Cerebellar cortex (tissue), 1 donor: ENCODE measurements at regions not wholly inside any gene's neighbourhood (a gene's known extent, or its start where the extent isn't known, plus 50 kb on each side); places are given as distances from the start of the nearest gene placed in this dataset.

Source experiments
- DNase-seq: peaks from one replicate; pipeline ENCODE4 v3.0.0-alpha.2; 2015; ENCODE audit warnings: low spot score

DNA sequence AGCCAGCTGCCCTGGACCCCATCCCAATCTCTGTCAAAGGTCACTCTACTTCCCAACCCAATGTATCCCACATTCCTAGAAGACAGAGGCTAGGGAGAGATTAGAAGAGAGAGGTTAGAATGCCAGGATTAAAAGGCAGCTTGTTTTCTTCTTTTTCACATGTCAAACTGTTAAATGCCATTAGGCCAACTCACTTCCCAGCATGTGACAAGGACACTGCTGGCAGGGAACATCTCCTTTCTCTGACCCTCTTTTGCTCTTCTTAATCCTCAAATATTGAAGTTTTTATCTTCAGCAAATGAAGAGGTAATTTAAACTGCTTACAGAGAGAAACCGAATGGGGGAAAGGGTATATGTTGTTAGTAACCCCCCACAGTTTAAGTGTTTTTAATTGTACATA is 89.1 kb downstream of the BBS10 start:
- DNase-seq = no peak

DNA sequence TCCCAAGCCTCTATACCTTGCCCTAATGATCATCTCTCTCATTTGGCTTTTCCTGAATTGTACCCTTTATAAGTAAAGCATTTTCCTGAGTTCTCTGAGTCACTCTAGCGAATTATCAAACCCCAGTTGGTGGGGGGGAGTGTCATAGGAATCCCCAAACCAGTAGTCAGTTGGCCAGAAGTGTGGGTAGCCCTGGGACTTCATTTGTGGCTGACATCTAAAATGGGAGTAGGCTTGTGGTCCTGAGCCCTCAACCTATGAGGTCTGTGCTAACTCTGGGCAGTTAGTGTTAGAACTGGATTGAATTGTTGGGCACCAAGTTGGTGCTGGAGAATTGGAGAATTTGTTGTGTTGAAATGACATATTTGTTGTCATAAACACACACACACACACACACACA is 91.3 kb downstream of the BBS10 start:
- DNase-seq = no peak

DNA sequence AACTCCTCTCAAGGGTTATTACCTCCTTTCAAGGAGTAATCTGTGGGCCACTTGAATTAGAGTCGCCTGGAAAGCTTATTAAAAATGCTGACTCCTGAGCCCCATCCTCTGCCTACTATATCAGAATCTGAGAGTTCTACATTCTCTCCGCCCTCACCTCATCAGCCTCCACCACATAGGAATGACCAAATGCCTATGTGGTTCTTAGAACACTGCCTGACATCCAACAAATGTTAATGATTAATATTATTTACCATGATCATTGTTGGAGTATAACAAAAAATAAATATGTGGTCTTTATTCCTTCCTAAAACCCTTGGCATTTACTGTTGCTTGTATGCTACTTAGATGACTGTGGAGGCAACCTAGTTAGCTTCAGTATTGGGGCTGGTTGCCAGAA is 91.9 kb downstream of the BBS10 start:
- no peak for DNase-seq

DNA sequence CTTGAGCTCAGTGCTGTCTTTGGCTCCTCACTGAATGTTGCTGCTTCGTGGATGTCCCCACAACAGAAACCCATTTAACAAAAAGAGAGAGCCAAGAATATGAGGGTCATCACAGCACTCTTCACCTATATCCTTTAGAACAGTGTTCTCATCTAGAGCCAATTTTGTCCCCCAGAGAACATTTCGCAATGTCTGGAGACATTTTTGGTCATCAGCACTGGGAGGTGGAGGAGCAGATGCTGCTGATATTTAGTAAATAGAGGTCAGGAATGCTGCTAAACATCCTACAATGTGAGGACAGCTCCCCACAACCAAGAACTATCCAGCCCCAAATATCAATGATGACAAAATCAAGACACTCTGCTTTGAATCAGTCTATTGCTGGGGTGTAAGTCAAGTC is 92.5 kb downstream of the BBS10 start:
- no peak for DNase-seq

DNA sequence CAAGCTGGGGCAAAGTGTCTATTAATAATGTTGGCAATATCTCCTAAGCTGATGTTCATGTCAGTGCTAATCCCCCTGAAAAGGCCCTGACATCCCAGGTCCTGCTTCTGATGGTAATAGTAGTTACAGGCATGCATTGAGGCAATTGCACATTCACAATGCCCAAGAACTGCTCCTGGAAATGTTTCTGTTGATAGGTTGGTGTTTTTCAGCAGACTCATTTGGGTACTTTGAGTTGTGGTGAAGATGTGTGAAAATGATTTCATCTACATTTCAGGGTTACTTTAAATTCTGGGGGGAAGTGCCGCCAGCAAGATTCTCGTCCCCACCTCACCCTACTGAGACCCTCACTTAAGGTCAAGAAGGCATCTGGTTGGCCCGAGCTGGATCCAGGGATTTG is 92.9 kb downstream of the BBS10 start:
- no peak for DNase-seq

DNA sequence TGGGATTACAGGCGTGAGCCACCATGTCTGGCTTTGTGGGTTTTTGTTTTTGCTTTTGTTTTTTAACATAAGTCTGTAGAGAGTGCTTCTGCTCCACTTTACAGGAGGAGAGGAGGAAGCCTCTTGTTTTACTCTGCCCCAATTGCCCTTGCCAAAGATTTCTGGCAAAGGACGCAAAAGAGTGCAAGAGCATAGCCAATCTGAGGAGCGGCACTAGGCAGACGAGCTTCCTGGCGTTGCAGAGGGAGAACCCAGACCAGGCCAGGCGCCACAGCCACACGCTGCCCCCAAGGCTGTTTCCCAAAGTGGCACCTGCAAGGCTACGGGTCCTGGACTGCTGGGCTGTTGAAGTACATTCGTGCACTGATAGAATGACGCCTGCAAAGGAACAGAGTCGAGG is 96.2 kb downstream of the BBS10 start:
- no peak for DNase-seq

DNA sequence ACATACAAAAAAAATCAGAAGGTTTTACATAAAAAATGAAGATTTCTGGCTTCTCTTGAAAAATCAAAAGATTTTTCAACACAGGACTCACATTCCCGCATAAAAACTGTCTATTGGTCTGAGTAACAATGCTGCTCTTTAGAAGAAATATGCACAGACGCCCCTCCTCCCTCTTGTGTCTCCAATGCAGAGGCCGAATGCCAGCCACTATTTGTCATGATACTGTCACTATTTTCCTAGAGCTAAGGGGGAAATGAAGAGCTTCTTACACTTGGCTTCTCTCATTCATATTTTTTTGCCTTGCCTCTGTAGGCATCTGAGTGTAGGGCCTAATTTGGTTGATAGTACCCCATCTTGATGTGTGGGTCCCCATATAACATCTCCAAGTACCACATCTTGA is 98.0 kb downstream of the BBS10 start:
- no peak for DNase-seq

DNA sequence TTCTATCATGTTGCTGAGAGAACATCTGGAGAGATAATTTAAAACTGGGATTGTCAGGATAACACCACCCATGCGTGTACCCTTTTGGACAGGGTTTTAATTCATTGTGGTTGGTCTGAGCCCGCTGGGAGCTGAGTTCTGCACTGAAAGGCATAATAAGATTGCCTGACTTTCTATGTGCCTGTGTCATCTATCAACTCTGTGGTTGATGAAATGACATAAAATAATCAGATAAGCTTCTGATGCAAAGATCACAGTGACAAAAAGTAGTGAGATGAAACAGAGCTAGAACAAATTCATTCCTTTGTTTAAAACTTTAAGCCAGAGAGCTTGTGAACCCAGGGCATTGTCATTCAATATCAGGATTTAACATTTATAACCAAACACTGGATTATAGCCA is 98.7 kb downstream of the BBS10 start:
- DNase-seq = no peak

DNA sequence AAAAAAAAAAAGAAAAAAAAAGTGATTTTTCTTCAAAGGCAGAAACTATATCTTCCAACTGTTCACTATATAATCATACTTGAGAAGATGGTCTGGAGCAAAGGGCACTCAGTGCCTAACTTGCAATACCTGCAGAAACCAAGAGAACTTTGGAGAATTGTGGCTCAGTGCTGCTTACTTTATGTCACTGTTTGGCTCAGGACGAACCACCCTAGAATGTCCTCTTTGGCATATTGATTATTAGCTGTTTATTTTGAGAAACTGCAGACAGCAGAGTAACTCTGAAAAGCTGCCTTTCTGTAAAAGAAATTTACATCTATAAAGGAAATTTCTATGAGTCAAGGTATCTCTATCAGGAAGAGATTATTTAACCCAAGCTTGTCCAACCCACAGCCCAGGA is 100.2 kb downstream of the BBS10 start:
- no peak for DNase-seq

DNA sequence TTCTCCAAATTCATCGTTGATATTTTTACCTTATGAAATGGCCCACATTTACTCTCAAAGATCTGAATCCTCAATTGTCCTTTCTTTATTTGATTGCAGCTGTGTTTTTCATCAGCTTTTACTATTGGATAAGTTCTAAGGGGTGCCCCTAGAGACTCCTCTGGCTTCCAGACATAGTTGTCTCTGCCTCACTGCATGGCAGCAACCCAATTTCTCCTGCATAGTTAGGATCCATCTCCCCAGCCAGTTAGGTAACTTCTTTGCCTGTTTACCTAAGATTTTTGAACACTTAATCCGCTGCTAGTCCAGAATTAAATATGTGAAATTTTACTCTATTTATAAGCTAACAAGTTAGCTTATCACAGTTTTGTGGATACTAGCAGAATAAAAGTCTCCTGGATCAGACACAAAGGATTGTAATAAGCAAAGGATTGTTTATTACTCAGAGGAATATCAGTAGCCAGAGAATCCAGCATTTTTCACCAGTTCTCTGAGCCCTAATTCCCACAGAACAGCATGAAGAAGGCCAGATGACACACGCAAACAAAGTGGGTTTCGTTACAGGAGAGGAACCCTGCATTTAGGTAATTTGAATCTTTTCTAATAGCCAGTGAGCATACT is 101.1 kb downstream of the BBS10 start:
- no peak for DNase-seq

DNA sequence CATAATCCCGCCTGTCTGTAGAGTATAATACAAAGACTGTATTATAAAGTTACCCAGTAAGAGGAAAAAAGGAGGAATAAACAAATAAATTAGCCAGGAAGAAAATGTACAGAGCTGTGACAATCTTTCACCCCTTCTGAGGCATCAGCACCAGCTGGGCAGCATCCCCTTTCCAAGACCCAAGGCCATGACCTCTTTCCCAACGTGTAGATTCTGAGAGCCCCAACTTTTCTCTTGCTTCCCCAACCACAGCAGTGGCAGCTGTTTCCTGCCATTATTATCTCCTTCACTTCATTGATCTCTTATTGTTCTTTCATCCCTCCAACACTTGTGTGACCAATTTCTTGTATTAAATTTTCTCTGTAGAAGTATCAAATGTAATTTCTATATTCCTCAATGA is 101.6 kb downstream of the BBS10 start:
- DNase-seq = no peak

DNA sequence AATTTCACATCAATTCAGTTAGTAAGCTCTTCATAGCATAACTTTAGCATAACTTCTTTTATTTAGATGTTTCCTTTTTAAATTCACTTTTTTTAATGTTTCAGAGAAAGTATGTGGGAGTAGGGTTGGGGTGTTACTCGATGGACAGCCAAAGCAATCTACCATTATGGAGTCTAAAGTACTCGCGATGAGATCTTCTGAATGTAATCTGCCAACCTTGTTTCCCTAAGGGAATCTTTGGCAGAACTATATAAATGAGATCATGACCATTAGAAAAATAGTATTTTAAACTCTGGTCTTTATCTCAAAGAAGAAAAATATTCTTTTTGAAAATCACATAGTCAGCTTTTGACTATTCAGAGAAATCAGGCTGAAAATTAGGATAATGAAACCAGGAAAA is 103.9 kb downstream of the BBS10 start:
- DNase-seq = no peak

DNA sequence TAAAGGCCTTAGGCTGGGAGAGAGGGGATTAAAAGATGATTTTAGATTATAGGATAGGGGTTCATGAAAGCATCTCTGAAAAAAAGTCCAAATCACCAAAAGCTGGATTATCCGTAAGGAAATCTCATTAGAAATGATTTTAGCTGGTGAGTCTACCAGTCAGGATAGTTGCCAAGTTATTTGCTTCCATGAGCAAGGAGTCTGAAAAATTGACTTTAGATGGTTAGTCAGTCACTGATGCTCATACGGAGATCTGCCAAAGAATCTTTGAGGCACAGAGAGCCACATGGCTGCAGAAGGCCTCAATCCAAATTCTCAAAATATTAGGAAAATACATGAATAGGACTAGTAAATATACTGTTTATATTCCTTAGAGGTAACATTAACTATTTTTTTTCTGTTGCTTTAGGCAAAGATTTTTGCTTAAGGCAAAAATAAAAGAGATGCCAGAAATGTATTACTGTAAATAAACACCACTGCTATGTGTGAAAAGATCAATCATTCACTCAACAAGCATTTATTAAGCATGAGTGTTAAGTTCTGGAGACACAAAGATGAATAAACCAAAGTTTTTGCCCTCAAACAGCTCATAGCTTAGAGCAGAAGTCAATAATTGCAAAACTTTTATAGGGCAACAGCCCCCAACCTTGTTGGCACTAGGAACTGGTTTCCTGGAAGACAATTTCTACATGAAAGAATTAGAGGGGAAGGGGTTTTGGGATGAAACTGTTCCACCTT is 105.2 kb downstream of the BBS10 start:
- DNase-seq = no peak

DNA sequence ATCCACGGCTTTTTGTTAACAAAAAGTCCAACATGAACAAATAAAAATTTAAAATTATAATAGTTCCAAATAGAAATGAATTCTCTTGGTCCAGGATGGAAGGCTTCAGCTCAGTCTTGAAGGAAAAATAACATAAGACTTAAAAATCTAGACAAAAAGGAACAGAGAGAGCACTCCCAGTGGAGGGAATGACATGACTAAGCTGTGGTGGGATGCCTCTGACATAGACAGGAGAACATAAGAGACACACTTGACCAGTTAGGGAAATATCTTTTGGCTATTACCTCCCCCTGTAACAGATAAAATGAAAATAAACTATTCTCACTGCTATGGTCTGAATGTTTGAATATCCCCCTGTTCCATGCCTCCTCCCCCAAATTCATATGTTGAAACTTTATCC is 106.8 kb downstream of the BBS10 start:
- DNase-seq = no peak

DNA sequence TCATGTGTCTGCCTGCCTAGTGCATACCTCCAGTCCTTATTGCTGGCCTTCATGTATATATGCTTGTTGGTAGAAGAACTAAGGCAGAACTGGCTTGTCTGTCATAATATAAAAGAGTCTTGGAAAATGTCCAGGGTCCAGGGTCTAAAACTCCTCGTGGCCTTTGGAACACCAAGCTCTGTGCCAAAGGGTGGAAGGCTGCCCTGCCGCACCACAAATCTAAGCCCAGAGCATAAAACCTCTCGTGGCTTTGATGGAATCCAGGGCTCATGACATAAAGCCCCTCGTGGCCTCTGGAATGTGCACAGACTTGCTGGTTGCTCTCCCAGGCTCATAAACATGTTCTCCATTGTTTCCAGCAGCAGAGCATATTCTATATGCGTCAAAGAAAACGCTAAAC is 107.9 kb downstream of the BBS10 start:
- DNase-seq = no peak

DNA sequence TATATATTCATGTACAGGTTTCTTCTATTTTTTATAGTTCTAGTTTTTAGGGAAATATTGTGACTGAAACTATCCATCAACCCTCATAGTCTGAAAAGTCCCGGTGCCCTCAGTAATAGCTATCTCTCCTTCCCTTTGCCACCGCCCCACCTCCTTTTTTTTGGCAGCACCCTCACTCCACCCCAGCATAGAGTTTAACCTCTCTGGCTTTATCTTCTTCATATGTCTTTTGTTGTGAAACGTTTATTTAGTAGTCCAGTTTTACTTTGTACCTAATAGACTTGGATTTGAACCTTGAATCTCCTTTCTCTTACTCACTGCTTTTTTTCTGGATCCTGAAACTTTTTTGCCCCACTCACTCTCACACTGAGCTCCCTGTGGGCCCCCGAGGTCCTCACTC is 109.5 kb downstream of the BBS10 start:
- DNase-seq = no peak

DNA sequence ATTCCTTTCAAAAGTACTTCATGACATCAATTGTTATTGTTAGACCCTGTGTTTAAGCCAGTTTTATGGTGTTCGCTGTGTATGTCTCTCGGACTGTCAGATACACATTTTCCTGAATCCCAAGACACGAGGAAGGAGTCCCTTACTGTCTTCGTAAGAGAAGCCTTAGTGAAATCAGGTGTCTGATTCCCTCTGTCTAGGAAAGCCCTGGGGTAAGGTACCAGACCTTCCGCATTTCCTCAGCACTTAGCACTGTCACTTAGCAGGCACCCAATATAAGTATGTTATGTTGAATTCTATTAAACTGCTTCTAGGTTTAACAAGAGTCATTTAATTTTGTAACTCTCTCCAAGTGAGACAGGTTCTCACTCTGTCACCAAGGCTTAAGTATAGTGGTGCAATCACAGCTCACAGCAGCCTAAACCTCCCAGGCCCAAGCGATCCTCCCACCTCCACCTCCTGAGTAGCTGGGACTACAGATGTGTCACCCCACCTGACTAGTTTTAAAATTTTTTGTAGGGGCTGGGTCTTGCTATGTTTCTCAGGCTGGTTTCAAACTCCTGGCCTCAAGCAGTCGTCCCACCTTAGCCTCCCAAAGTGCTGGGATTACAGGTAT is 111.0 kb downstream of the BBS10 start:
- no peak for DNase-seq

DNA sequence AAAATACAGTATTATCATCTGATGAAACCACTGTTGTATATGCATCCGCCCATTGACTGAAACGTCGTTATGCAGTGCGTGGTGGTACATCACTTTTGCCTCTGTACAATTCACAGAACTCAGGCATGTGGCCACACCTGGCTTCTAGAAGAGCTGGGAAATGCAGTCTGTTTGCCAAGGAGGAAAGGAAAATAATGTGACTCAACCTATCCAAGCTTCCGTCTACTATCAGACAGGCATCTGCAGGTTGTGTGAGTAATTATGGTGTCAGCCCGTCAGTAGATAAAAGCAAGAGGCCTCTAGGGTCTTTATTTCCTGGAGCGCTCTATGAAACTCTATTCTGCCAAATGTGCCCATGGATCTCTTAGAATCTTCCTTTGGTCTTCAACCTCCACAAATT is 111.6 kb downstream of the BBS10 start:
- no peak for DNase-seq

DNA sequence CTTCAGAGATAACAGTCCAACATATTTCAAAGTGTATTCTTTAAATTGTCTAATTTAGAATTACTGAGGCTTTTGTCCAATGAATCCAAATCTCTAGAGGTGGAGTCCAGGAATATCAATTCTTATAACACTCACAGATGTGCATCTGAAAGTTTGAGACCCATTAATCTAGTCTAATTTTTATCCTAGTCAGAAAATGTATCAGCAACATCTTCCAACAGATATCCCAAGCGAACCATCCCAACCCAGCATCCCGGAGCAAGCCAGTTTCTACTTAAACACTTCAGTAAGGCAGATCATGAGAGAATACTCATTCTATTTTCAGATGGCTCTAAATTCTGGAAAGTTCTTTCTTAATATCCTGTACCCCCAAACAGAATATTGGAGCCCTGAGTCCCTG is 113.5 kb downstream of the BBS10 start:
- no peak for DNase-seq

DNA sequence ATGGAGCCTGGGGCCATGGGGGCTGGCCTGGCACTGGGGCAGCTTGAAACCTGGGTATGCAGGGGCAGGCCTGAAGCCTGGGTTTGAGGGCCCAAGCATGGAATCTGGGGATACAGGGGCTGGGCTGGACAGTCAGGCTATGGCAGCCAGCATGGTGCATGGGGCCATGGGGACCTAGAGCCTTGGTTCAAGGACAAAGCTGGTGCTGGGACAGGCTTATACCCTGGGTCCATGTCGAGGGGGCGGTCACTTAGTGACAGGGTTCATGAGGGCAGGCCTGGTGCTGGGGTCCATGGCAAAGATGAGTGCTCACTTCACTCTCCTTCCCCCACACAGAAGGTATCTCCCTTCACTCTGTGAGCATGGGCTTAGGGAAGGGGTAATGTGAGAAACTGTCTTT is 116.2 kb downstream of the BBS10 start:
- DNase-seq = no peak

DNA sequence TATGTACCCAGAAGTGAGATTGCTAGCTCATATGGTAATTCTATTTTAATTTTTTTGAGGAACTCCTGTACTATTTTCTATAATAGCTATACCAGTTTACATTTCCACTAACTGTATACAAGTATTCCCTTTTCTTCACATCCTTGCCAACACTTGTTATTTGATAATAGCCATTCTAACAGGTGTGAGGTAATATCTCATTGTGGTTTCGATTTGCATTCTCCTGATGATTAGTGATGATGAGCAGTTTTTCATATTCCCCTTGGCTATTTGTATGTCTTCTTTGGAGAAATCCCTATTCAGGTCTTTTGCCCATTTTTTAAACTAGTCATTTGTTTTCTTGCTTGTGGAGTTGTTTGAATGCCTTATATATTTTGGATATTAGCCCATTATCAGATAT is 121.3 kb downstream of the BBS10 start:
- DNase-seq = no peak

DNA sequence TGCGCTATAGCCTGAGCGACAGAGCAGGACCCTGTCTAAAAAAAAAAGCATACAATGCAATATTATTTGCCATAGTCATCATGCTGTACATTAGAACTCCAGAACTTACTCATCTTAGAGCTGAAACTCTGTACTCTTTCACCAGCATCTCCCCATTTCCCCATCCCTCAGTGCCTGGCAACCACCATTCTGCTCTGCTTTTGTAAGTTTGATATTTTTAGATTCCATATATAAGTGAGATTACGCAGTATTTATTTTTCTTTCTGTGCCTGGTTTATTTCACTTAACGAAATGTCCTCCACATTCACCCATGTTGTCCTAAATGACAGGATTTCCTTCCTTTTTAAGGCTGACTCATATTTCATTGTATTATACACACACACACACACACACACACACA is 121.8 kb downstream of the BBS10 start:
- DNase-seq = no peak

DNA sequence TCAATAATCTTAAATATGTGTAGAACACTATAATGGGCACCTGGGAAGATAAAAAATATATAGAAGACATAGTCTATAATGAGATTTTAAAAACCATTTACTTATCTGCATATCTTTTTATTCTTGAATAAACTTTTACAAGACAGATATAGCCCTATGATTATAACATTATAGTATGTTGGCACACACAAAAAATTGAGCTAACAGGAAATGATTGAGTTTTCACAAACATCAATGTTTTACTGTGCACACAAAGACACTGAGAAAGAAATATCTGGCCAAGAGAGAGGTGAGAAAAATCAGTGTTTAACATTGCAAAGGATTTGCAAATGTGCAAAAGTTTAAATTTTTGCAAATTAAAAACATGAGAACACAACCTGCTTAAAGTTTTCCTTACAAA is 124.3 kb downstream of the BBS10 start:
- no peak for DNase-seq

DNA sequence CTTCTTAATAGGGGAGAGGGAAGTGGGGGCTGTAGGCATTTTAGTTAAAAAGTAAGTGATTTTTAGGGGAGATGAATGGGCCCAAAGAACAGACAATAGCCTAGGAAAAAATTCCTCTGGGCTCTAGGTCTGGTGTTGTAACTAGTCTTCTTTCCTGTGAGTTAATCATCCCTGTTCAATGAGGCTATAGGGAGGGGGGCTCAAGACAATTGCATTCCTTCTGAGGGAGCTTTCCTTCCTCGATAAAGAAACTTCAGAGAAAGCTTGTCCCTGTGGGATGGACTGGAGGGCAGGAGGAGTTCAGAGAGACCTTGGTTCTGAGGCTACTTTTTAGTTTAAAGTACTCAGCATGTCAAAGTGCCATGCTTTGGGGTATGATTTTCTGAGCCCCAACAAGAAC is 127.2 kb downstream of the BBS10 start:
- no peak for DNase-seq
